NT2/D1 (cell line): ENCODE measurements at regions not wholly inside any gene's neighbourhood (a gene's known extent, or its start where the extent isn't known, plus 50 kb on each side); places are given as distances from the start of the nearest gene placed in this dataset.
A peak's percentile ranks its signal among the peaks of the same experiment; 100 is the strongest.

Experiments used
- DNase-seq: peaks from one replicate; pipeline ENCODE4 v3.0.0-alpha.2; 2011; ENCODE audit warnings: low read depth, low spot score
- H3K27me3 ChIP-seq: 2 replicates; pipeline ENCODE4 v1.6.0; 2011; ENCODE audit warnings: mild to moderate bottlenecking; ENCODE audit not compliant: insufficient read length, insufficient read depth
- H3K36me3 ChIP-seq: 2 replicates; pipeline ENCODE4 v1.6.1; 2011; ENCODE audit warnings: mild to moderate bottlenecking, low read length, mixed read lengths; ENCODE audit not compliant: insufficient read depth, insufficient read length
- H3K4me1 ChIP-seq: 2 replicates; pipeline ENCODE4 v1.5.1; 2011; ENCODE audit not compliant: insufficient read depth, insufficient read length
- H3K4me3 ChIP-seq: 2 replicates; pipeline ENCODE4 v1.5.1; 2011; ENCODE audit warnings: low read depth; ENCODE audit not compliant: insufficient read length
- H3K9ac ChIP-seq: 2 replicates; pipeline ENCODE4 v1.6.0; 2011; ENCODE audit warnings: low read depth; ENCODE audit not compliant: insufficient read length
- H3K9me3 ChIP-seq: 2 replicates; pipeline ENCODE4 v1.5.1; 2011; ENCODE audit warnings: mild to moderate bottlenecking, low read length; ENCODE audit not compliant: insufficient read depth
- SUZ12 ChIP-seq: IDR thresholded peaks from 2 replicates; pipeline ENCODE4 v1.6.1; 2011; ENCODE audit not compliant: insufficient read length, insufficient read depth; ENCODE audit errors: extremely low read depth
- YY1 ChIP-seq: IDR thresholded peaks from 2 replicates; pipeline ENCODE4 v1.6.1; 2011; ENCODE audit not compliant: insufficient read length, insufficient read depth
- ZNF274 ChIP-seq: IDR thresholded peaks from 2 replicates; pipeline ENCODE4 v1.6.1; 2011; ENCODE audit warnings: mild to moderate bottlenecking, low read depth, low read length

DNA sequence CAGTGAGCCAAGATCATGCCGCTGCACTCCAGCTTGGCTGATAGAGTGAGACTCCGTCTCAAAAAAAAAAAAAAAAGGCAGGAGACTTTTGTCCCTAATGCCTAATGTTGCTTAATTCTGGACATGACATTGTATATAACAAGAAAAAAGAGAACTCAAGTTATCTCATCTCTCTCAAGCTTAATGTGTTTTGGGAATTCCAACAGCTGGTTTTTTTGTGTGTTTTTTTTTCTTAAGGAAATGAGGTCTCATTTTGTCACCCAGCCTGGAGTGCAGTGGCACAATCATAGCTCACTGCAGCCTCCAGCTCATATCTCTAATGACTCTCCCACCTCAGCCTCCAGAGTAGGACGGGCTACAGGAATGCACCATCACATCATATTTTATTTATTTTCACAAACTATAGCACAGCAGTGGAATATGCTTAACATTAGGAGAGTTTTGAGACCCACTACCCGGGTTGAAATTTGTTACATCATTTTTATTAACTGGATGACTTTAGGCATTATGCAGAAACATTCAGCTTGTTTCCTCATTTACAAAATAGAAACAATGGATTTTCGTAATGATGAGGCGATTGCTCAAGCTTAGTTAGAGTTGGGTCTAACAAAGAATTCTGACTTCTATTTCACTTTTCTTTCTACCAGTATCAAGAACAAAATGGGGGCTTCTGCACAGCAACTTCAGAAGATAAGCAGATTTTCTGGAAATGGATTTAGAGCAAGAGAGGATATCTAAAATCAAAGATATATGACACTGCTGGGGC lies 104.1 kb upstream of the BTN3A2 start:
- no peak overlapping the region for H3K4me3 ChIP-seq
- no peaks in the 10 kb centered on the region for H3K4me1 ChIP-seq
- H3K9ac ChIP-seq: no peak overlapping the region
- H3K9me3 ChIP-seq: no peaks in the 10 kb centered on the region
- peaks cover 16% of the 10 kb centered on the region for H3K36me3 ChIP-seq
- no peak for TF ChIP-seq ZNF274
- TF ChIP-seq SUZ12: no peak
- TF ChIP-seq YY1: no peak
- H3K27me3 ChIP-seq: no peaks in the 10 kb centered on the region
- no peak for DNase-seq

DNA sequence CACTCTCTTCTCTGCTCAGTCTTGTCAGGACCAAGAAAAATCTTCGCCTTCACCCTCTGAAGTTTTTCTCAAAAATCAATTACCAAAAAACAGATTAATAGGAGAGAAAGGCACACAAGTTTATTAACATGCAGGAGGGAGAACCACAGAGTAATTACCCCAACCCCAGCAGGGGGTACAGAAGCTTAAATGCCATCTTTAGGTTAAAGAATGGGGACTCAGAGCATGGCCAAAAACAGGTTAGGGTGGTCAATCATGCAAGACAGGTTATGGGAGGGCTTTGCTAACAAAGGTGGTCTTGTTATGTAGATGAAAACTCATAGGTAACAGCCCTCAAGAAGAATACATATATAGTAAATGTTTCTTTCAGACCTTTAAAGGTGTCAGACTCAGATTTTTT lies 100.5 kb upstream of the BTN3A2 start:
- TF ChIP-seq SUZ12 (no peak), ZNF274 (no peak)
- Histone ChIP-seq H3K9me3 (no peaks in the 10 kb centered on the region), H3K4me1 (no peaks in the 10 kb centered on the region), H3K4me3 (no peak overlapping the region), H3K27me3 (no peaks in the 10 kb centered on the region), H3K9ac (no peak overlapping the region), H3K36me3 (peaks cover 6% of the 10 kb centered on the region)
- DNase-seq: no peak

DNA sequence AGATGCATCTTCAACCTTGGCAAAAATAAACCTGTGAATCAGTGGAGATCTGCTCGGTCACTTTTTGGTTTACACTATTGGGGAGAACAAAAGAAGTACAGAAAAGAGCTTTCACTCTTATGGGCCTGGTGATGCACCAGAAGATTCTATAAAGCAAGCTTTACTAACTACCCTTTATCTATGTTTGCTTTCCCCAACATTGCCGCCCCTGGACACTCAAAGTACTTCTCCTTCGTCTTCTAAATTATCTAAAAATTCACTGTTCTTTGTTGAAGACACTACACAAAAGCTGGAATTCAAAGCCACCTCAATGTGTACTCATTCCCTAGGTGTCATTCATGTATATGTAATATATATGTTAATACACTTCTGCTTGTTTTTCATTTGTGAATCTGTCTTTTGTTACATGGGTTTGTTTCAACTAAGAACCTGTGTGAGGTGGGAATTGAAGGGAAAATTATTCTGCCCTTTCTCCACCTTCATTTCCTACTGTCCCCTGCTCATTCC lies 97.9 kb upstream of the BTN3A2 start:
- TF ChIP-seq ZNF274 (no peak), YY1 (no peak), SUZ12 (no peak)
- H3K9me3 ChIP-seq: no peaks in the 10 kb centered on the region
- no peak overlapping the region for H3K9ac ChIP-seq
- no peak for DNase-seq
- no peaks in the 10 kb centered on the region for H3K36me3 ChIP-seq
- H3K27me3 ChIP-seq: no peaks in the 10 kb centered on the region
- H3K4me1 ChIP-seq: no peaks in the 10 kb centered on the region
- no peak overlapping the region for H3K4me3 ChIP-seq

DNA sequence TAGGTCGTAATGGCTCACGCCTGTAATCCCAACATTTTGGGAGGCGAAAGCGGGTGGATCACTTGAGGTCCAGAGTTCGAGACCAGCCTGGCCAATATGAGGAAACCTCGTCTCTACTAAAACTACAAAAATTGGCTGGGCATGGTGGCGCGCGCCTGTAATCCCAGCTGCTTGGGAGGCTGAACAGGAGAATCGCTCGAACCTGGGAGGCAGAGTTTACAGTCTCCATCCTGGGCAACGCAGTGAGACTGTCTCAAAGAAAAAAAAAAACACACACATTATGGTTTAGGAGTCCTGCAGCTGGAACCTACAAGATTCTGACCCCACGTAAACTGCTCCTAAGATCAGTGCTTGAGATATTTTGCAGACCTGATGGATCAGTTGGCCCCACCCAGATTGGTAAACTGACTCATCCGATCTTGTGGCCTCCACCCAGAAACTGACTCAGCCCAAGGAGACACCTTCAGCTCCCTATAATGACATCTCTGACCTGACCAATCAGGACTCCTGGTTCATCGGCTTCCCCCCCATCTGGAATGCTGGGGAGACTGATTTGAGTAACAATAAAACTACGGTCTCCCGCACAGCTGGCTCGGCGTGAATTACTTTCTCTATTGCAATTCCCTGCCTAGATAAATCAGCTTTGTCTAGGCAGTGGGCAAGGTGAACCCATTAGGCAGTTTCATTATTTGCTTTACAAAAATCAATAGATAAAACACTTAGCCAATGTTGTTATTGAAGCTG lies 96.2 kb upstream of the BTN3A2 start:
- TF ChIP-seq ZNF274 (no peak), SUZ12 (no peak), YY1 (no peak)
- DNase-seq: peak; percentile 80
- H3K9ac ChIP-seq: no peak overlapping the region
- no peaks in the 10 kb centered on the region for H3K9me3 ChIP-seq
- no peaks in the 10 kb centered on the region for H3K36me3 ChIP-seq
- peak overlapping the region; percentile 3 for H3K4me3 ChIP-seq
- H3K27me3 ChIP-seq: no peaks in the 10 kb centered on the region
- H3K4me1 ChIP-seq: no peaks in the 10 kb centered on the region

DNA sequence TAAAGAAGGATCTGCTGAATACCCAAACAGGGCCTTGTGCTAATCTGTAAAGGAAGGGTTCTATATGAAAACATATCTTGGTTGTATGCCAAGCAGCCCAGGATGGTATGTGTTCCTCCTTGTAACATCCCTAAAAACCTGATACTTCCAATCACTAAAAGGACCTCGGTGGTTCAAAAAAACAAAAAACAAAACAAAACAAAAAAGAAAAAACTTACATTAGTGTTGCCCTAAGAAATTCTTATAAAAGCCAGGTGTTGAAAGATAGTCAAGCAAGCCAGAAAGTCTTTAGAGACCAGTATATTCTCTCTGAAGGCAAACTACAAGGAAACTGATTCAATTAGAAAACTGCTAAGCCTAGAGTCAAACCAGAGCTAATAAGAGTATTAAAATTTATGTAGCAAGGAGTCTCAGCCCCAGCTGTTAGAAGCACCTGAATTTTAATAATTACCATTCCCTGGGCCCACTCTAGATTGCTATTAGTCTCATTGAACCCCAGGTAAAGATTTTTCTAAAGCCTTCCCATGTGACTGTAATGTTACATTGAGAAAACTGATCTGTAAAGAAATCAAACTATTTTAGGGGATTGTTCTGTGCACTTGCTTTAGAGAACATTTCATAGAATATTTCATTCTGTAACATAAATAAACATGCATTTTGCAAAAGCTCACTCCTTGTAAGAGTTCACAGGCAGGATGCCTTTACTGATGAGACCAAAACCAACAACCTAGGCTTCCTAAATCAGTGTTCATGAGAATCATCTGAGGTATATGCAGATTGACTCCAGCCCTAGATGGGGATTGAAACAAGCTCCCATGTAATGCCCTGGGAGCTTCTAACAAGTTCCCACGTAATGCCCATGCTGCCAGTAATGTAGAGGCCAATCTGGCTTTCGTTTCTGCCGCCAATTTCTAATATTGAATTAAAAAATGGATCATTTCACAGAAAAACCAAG lies 95.2 kb upstream of the BTN3A2 start:
- no peak for DNase-seq
- Histone ChIP-seq H3K36me3 (no peaks in the 10 kb centered on the region), H3K9me3 (no peaks in the 10 kb centered on the region), H3K4me1 (no peaks in the 10 kb centered on the region), H3K9ac (peak overlapping the region; percentile 85), H3K4me3 (peak overlapping the region; percentile 76), H3K27me3 (no peaks in the 10 kb centered on the region)
- TF ChIP-seq YY1 (no peak), ZNF274 (no peak), SUZ12 (no peak)

DNA sequence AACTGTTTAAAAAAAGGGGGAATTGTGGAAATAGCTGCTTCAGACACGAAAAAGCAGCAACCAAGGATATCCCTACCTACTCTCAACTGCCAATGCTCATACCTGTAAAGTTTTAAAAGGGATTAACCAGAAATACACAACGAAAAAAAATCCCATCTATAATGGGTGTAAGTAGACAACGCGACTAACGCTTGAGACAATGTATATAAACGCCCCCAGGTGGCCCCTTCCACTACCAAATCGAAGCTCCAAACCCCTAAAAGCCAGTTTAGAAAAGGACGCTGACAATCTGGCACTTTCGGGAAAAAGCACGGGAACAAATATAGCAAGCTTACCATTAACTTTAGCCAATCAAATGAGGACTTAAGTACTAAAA lies 94.5 kb upstream of the BTN3A2 start:
- DNase-seq: no peak
- H3K4me1 ChIP-seq: peaks cover 1% of the 10 kb centered on the region
- H3K4me3 ChIP-seq: peak overlapping the region; percentile 76
- no peaks in the 10 kb centered on the region for H3K9me3 ChIP-seq
- H3K27me3 ChIP-seq: no peaks in the 10 kb centered on the region
- no peaks in the 10 kb centered on the region for H3K36me3 ChIP-seq
- H3K9ac ChIP-seq: peak overlapping the region; percentile 85
- no peak for TF ChIP-seq ZNF274
- no peak for TF ChIP-seq YY1
- TF ChIP-seq SUZ12: no peak
